GM12892 (cell line): ENCODE measurements at regions not wholly inside any gene's neighbourhood (a gene's known extent, or its start where the extent isn't known, plus 50 kb on each side); places are given as distances from the start of the nearest gene placed in this dataset.

Experiments used
- POLR2A ChIP-seq: IDR thresholded peaks from 2 replicates; pipeline ENCODE4 v1.6.1; 2011; ENCODE audit warnings: low read depth, low read length, control low read depth
- POLR2AphosphoS5 ChIP-seq: IDR thresholded peaks from 2 replicates; pipeline ENCODE4 v1.6.1; 2011; ENCODE audit warnings: low read depth, low read length, control low read depth
- TAF1 ChIP-seq: IDR thresholded peaks from 2 replicates; pipeline ENCODE4 v1.6.1; 2011; ENCODE audit warnings: low read depth, mild to moderate bottlenecking, control low read depth, low read length, borderline replicate concordance

- no peak for TF ChIP-seq POLR2A
- no peak for TF ChIP-seq POLR2AphosphoS5
- no peak for TF ChIP-seq TAF1
Observed at GRCh38 chr18:45290364-45290763, 324.9 kb upstream of the SLC14A2 start.
